C4-2B (cell line): ENCODE measurements at regions not wholly inside any gene's neighbourhood (a gene's known extent, or its start where the extent isn't known, plus 50 kb on each side); places are given as distances from the start of the nearest gene placed in this dataset.
"Not testable (repeated sequence)": the region's sequence is repeated elsewhere in the genome, so short reads cannot be mapped to it uniquely, and the experiment has no call there.

Experiments
- H3K27ac ChIP-seq: fragments of 450-650 bp; 2 replicates; pipeline ENCODE4 v1.5.1; 2017
- ZFX ChIP-seq: fragments of 450-650 bp; IDR thresholded peaks from 2 replicates; pipeline ENCODE4 v1.6.1; 2017
- TF ChIP-seq, protein P1 (sequence below): fragments of 450-650 bp; conservative IDR thresholded peaks from 2 replicates; pipeline ENCODE4 v1.5.1; 2017; ENCODE audit warnings: mild to moderate bottlenecking

DNA sequence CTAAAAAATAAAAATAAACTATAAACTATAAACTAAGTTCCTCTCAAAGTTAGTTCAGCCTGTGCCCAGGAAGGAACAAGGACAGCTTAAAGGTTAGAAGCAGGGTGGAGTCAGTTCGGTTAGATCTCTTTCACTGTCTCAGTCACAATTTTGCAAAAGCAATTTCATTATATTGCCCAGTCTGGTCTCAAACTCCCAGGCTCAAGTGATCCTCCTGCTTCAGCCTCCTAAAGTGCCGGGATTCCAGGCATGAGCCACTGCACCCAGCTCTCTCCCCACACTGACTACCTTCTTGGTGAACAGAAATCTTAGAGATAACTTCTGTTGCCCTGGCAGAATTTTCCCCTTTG is 146.3 kb upstream of the TRIM24 start:
- TF ChIP-seq, protein P1, sequence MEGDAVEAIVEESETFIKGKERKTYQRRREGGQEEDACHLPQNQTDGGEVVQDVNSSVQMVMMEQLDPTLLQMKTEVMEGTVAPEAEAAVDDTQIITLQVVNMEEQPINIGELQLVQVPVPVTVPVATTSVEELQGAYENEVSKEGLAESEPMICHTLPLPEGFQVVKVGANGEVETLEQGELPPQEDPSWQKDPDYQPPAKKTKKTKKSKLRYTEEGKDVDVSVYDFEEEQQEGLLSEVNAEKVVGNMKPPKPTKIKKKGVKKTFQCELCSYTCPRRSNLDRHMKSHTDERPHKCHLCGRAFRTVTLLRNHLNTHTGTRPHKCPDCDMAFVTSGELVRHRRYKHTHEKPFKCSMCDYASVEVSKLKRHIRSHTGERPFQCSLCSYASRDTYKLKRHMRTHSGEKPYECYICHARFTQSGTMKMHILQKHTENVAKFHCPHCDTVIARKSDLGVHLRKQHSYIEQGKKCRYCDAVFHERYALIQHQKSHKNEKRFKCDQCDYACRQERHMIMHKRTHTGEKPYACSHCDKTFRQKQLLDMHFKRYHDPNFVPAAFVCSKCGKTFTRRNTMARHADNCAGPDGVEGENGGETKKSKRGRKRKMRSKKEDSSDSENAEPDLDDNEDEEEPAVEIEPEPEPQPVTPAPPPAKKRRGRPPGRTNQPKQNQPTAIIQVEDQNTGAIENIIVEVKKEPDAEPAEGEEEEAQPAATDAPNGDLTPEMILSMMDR, result no peak

DNA sequence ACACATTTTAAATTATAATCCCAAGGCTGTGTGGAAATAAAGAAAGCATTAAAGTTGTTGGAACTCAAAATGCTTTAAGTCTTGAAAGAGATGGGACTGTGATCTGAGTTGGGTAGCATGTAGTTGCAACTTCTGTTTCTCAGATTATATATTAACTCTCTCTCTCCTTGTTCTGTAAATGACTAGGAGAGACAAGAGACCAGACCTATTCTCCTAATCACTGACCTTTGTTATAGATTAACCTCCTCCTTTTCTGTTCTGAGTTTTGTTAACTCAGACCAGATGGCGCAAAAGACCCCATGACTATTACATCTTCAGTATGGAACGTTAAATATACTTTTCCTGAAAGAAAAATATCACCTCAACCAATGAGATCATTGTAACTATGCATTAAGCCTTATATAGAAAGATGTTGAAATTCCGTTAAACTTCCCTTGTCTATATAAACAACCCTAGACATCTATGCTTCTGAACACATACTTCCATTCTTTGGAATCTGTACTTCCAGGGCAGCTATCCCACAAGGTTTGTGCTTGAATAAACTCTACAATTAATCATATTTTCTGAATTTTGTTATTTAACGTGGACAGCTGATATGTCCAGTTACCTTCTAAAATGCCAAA is 143.5 kb upstream of the TRIM24 start:
- no peak overlapping the region for H3K27ac ChIP-seq
- TF ChIP-seq, protein P1, result no peak
- no peak for TF ChIP-seq ZFX

More for the DNA sequence above, 146.3 kb upstream of the TRIM24 start:
- no peak overlapping the region for H3K27ac ChIP-seq

DNA sequence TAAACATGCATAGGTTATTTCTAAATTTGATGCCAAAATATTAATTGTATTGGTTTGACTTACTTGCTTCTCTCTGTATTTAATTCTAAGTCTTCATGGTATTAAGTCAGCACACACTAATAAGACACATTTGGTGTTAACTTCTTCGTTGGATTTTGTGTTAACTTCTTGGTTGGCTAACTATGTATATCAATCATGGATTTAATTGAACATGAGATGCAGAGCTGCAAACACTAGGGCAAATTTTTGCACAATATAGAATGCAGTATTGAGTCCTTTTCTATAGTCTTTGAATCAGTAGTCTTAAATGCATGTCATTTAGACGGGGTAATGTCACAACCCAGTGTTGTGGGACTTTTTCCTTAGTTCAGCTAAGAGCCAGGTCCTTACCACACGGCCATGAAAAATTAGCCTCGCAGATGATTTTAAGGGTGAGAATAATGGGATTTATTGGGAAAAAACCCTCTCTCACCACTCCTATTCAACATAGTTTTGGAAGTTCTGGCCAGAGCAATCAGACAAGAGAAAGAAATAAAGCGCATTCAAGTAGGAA is 142.9 kb upstream of the TRIM24 start:
- H3K27ac ChIP-seq, result no peak overlapping the region
- TF ChIP-seq, protein P1, result no peak
- no peak for TF ChIP-seq ZFX

DNA sequence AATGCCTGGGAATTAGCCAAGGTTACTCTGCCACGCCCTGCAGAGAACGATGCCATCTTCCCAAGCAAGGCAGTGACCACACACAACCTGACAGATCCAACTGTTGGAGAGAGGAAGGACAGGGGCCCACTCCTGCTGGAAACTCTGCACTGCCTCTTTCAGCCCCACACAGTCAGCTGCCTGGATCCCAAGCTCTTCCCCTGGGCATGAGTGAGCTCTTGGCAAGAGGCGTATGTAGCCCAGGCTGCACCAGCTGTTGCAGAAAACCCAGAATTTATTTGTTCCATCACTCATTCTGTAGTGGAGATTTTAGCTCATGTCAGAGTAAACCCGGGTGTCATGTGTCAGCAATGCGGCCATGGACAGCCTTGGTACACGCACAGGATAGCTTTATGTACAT is 135.1 kb upstream of the TRIM24 start:
- H3K27ac ChIP-seq, result no peak overlapping the region
- TF ChIP-seq ZFX, result no peak
- TF ChIP-seq, protein P1, result no peak

DNA sequence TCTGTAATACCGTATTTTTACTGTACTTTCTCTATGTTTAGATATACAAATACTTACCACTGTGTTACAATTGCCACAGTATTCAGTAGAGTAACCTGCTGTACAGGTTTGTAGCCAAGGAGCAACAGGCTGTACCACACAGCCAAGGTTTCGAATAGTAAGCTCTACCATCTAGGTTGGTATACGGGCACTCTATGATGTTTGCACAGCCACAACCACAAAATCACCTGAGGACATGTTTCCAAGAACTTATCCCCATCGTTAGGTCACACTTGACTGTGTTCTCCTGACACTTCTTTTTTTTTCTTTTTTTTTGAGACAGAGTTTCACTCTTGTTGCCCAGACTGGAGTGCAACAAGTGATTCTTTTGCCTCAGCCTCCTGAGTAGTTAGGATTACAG is 134.6 kb upstream of the TRIM24 start:
- TF ChIP-seq, protein P1, result no peak
- no peak for TF ChIP-seq ZFX
- H3K27ac ChIP-seq, result no peak overlapping the region

DNA sequence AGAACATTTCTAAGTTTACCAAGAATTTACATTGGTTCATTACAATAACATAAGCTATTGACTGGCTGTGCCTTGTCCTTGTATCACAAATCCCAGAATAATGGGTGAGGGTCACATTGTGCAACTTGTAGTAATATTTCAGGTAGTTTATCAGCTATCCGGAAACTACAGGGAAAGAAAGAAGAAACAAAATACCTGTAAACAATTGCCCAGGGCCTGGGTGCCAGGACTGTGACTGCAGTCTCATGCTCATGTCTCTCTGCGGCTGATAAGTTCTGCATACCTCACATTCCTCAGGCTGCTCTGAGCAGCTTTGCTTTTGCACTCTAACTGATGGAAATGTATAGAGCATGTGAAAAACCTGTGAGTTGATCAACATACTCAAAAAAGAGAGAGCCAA is 131.8 kb upstream of the TRIM24 start:
- no peak overlapping the region for H3K27ac ChIP-seq
- no peak for TF ChIP-seq ZFX
- TF ChIP-seq, protein P1, result no peak

DNA sequence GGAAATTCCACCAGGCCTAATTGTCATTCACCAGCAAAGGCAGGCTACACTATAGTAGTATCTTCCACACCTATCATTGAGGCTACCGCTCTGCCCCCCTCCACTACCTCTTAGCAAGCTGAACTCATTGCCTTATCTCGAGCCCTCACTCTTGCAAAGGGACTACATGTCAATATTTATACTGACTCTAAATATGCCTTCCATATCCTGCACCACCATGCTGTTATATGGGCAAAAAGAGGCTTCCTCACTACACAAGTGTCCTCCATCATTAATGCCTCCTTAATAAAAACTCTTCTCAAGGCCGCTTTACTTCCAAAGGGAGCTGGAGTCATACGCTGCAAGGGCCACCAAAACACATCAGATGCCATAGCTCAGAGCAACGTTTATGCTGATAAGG is 127.2 kb upstream of the TRIM24 start:
- H3K27ac ChIP-seq, result not testable (repeated sequence)

DNA sequence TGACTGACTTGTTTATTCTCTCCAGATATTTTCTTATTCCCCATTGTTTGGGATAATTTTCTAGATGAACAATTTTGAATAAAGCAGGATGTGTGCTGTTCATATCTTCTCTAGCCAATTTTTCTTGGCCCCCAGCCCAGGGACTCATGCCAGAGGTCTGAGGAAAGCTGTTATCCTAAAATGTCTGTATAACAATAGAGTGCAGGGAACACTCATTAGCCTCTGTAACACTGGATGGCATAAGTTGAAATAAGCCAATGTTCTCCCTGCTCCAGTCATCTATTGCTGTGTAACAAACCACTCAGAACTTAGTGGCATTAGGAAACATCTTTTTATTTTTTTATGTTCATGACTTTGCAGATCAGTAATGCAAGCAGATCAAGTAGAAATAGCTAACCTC is 121.7 kb upstream of the TRIM24 start:
- TF ChIP-seq, protein P1, result no peak
- TF ChIP-seq ZFX, result no peak
- H3K27ac ChIP-seq, result no peak overlapping the region

DNA sequence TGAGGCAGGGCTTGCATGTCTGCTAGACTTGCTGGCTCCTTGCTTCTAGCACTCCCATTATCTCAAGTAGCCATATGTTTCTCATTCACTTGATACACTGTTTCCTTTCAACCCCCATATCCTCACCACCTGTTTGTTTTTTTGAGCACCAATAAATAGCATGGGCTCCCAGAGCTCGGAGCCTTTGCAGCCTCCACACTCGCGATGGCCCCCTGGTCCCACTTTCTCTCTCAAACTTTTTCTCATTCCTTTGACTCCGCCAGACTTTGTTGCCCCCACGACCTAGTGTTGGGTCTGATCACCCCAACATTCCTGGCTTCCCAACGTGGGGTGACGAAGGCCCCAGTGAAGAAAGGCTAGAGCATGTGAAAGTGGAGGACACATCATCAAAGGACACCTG is 120.8 kb upstream of the TRIM24 start:
- not testable (repeated sequence) for H3K27ac ChIP-seq
